ENCODE measurements at regions not wholly inside any gene's neighbourhood (a gene's known extent, or its start where the extent isn't known, plus 50 kb on each side); places are given as distances from the start of the nearest gene placed in this dataset.

DNA sequence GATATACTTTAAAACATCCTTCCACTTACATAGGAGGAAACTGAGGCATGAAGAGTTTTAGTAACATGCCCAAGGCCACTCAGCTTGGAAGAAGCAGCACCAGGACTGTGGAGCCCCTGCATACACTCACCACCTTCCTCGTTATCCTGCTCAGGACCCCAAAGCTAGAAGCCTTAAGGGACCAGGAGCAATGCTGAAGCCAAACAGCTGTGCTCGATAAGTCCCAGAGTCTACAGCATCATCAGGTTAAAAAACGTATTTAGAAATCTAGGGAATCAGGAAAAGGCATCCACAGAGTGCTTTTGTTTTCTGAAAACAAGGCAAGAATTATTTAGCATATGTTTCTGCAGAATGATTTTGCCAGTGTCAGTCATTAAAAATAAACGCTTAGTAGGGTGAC, 301.7 kb upstream of the ESRRG start:
- no peak for TF ChIP-seq TARDBP (IDR thresholded peaks at IDR 0.05; ENCODE audit: borderline replicate concordance)
- TF ChIP-seq, protein P1, sequence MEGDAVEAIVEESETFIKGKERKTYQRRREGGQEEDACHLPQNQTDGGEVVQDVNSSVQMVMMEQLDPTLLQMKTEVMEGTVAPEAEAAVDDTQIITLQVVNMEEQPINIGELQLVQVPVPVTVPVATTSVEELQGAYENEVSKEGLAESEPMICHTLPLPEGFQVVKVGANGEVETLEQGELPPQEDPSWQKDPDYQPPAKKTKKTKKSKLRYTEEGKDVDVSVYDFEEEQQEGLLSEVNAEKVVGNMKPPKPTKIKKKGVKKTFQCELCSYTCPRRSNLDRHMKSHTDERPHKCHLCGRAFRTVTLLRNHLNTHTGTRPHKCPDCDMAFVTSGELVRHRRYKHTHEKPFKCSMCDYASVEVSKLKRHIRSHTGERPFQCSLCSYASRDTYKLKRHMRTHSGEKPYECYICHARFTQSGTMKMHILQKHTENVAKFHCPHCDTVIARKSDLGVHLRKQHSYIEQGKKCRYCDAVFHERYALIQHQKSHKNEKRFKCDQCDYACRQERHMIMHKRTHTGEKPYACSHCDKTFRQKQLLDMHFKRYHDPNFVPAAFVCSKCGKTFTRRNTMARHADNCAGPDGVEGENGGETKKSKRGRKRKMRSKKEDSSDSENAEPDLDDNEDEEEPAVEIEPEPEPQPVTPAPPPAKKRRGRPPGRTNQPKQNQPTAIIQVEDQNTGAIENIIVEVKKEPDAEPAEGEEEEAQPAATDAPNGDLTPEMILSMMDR (IDR thresholded peaks at IDR 0.05 in 2 of 3, conservative IDR thresholded peaks at IDR 0.05 in 1 of 3; ENCODE audit: control insufficient read depth in 2 of 3, extremely low read depth in 1 of 3, insufficient read depth in 1 of 3, low read depth in 3 of 3, low read length in 3 of 3): no peak
- TF ChIP-seq MYC (IDR thresholded peaks at IDR 0.05; ENCODE audit: insufficient read depth, insufficient read length, insufficient replicate concordance, low read length, severe bottlenecking): no peak

Data from GM12878 (cell line).